ENCODE measurements at regions not wholly inside any gene's neighbourhood (a gene's known extent, or its start where the extent isn't known, plus 50 kb on each side); places are given as distances from the start of the nearest gene placed in this dataset.
A peak's percentile ranks its signal among the peaks of the same experiment; 100 is the strongest.

GRCh38 chr4:122218762-122219161 lies 66.6 kb downstream of the BLTP1 start:
- TF ChIP-seq CTCF (IDR thresholded peaks at IDR 0.05 in 8 of 11, conservative IDR thresholded peaks at IDR 0.05 in 3 of 11) (peak in 5 of 11 experiments; percentile 9 to 33 (median 19)), POLR2AphosphoS5 (IDR thresholded peaks at IDR 0.05) (no peak)

All from spleen (tissue), 7 donors.